CD4-positive, CD25-positive, alpha-beta regulatory T cell (primary cell): ENCODE measurements at regions not wholly inside any gene's neighbourhood (a gene's known extent, or its start where the extent isn't known, plus 50 kb on each side); places are given as distances from the start of the nearest gene placed in this dataset.

ENCODE experiments used
- ATAC-seq, 2 donors: fragments of 150-1000 bp; cut with Tn5 transposase; one replicate each; pipeline ENCODE4 v1.10.0; 2021; ENCODE audit warnings: low read depth in 2 of 2, moderate number of reproducible peaks in 2 of 2, moderate library complexity in 1 of 2
- DNase-seq, 3 donors: peaks; one replicate each; pipeline versions ENCODE4 v3.0.0 to v3.0.0-alpha.2; 2012 to 2022; ENCODE audit warnings: mixed read lengths in 1 of 3
- H3K27ac ChIP-seq: one replicate; pipeline ENCODE4 v1.7.0; 2013; ENCODE audit warnings: mild to moderate bottlenecking, low read length; ENCODE audit not compliant: insufficient read depth, poor library complexity, severe bottlenecking
- H3K27me3 ChIP-seq: one replicate; pipeline ENCODE4 v1.7.0; 2013; ENCODE audit warnings: low read length; ENCODE audit not compliant: control insufficient read depth, insufficient read depth
- H3K36me3 ChIP-seq: one replicate; pipeline ENCODE4 v1.7.0; 2013; ENCODE audit warnings: mild to moderate bottlenecking, low read length, moderate library complexity; ENCODE audit not compliant: control insufficient read depth, insufficient read depth
- H3K4me1 ChIP-seq: 2 replicates; pipeline ENCODE4 v1.7.0; 2013; ENCODE audit warnings: mild to moderate bottlenecking, low read length; ENCODE audit not compliant: insufficient read depth, control insufficient read depth, poor library complexity, severe bottlenecking
- H3K4me3 ChIP-seq: one replicate; pipeline ENCODE4 v1.7.0; 2013; ENCODE audit warnings: low read depth, mild to moderate bottlenecking, low read length, moderate library complexity
- H3K9me3 ChIP-seq, 2 experiments: 1 replicate in 1 of 2; 2 replicates in 1 of 2; pipeline ENCODE4 v1.7.0; 2013; ENCODE audit warnings: low read length in 2 of 2, mild to moderate bottlenecking in 1 of 2, moderate library complexity in 1 of 2; ENCODE audit not compliant: control insufficient read depth in 2 of 2
- H3K27ac Mint-ChIP-seq, 3 donors: one replicate each; pipeline ENCODE4 v1.8.0; 2020 to 2022; ENCODE audit warnings: mild to moderate bottlenecking in 3 of 3, mixed read lengths in 3 of 3, moderate library complexity in 2 of 3
- H3K27me3 Mint-ChIP-seq: one replicate; pipeline ENCODE4 v1.8.0; 2022; ENCODE audit warnings: mild to moderate bottlenecking, mixed read lengths
- H3K36me3 Mint-ChIP-seq: one replicate; pipeline ENCODE4 v1.8.0; 2020; ENCODE audit warnings: mixed read lengths
- H3K4me1 Mint-ChIP-seq, 4 donors: one replicate each; pipeline ENCODE4 v1.8.0; 2020 to 2022; ENCODE audit warnings: mixed read lengths in 4 of 4, mild to moderate bottlenecking in 1 of 4
- H3K4me3 Mint-ChIP-seq, 4 donors: one replicate each; pipeline ENCODE4 v1.8.0; 2020 to 2022; ENCODE audit warnings: mild to moderate bottlenecking in 4 of 4, mixed read lengths in 4 of 4, moderate library complexity in 3 of 4
- H3K9me3 Mint-ChIP-seq, 7 donors: one replicate each; pipeline ENCODE4 v1.8.0; 2020 to 2022; ENCODE audit warnings: mixed read lengths in 7 of 7, mild to moderate bottlenecking in 3 of 7, moderate library complexity in 2 of 7

DNA sequence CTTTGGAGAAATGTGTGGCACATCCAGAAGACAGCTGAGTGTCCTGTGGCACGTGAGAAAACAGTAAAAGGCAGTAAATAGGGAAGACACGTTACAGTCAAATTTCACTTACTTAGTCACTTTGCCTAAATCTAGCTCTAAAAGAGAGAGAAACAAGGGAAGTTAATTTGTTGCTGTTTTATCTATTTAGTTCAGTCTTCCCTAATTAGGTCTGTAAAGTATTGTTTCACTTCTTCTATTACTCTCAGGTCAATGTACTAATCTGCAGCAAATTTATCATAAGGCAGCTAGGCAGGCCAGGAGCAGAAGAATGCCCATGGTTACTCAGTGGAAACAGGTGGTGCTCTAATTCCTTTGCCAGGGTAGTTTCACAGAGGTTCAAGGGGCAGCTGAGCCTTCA lies 124.3 kb upstream of the CNR1 start:
- H3K9me3 Mint-ChIP-seq: peaks cover 0 to 11% (median 8%) of the 10 kb centered on the region in 7 donors

DNA sequence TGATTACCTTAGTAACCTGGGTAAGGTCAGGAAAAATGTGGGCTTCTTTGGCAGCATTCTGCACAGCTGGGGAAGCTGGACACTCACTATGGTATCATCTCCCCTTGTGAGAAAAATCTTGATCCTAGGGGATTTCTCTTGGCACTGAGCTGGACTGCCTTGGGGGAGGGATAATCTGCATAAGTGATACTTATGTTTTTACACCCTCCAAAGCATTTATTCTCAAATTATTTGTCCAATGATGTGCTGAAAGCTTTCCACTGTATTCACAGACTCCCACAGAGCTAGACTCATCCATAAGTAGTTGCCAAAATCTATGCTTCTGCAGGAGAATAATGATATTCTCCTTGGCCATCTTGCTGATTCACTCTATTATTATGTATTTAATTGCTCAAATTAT lies 121.5 kb upstream of the CNR1 start:
- Histone ChIP-seq H3K27me3 (no peaks in the 10 kb centered on the region), H3K4me1 (no peaks in the 10 kb centered on the region), H3K36me3 (no peaks in the 10 kb centered on the region), H3K9me3 (peaks cover 0 to 7% of the 10 kb centered on the region in 2 experiments), H3K27ac (no peak overlapping the region), H3K4me3 (no peak overlapping the region)
- ATAC-seq: no peak
- H3K36me3 Mint-ChIP-seq: no peaks in the 10 kb centered on the region
- H3K27me3 Mint-ChIP-seq: peaks cover 14% of the 10 kb centered on the region
- peaks cover 0 to 13% (median 7%) of the 10 kb centered on the region in 7 donors for H3K9me3 Mint-ChIP-seq
- no peak for DNase-seq
- no peak overlapping the region for H3K4me3 Mint-ChIP-seq
- H3K4me1 Mint-ChIP-seq: no peaks in the 10 kb centered on the region
- H3K27ac Mint-ChIP-seq: no peak overlapping the region

More for the DNA sequence above, 124.3 kb upstream of the CNR1 start:
- Histone ChIP-seq H3K9me3 (peaks cover 0 to 7% of the 10 kb centered on the region in 2 experiments), H3K4me1 (no peaks in the 10 kb centered on the region), H3K27me3 (no peaks in the 10 kb centered on the region), H3K27ac (no peak overlapping the region), H3K36me3 (no peaks in the 10 kb centered on the region), H3K4me3 (no peak overlapping the region)
- Mint-ChIP-seq H3K27me3 (peaks cover 16% of the 10 kb centered on the region), H3K36me3 (no peaks in the 10 kb centered on the region), H3K4me1 (no peaks in the 10 kb centered on the region), H3K27ac (no peak overlapping the region), H3K4me3 (no peak overlapping the region)
- no peak for DNase-seq
- ATAC-seq: no peak

DNA sequence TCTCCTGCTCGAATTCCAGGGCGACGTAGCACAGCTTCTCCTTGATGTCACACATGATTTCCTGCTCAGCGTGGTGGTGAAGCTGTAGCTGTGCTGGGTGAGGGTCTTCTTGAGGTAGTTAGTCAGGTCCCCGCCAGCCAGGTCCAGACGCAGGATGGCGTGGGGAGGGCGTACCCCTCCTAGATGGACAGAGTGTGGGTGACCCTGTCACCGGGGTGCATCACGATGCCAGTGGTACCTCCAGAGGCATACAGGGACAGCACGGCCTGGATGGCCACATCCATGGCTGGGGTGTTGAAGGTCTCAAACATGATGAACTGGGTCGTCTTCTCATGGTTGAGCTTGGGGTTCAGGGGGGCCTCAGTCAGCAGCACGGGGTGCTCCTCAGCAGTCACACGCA lies 110.2 kb upstream of the CNR1 start:
- ATAC-seq (no peak), DNase-seq (no peak)
- Histone ChIP-seq H3K27me3 (no peaks in the 10 kb centered on the region), H3K36me3 (no peaks in the 10 kb centered on the region), H3K4me1 (no peaks in the 10 kb centered on the region), H3K27ac (no peak overlapping the region), H3K4me3 (no peak overlapping the region), H3K9me3 (no peaks in the 10 kb centered on the region)
- H3K4me1 Mint-ChIP-seq: no peaks in the 10 kb centered on the region
- H3K27me3 Mint-ChIP-seq: peaks cover 1% of the 10 kb centered on the region
- peaks cover 0 to 2% (median 0%) of the 10 kb centered on the region in 7 donors for H3K9me3 Mint-ChIP-seq
- H3K4me3 Mint-ChIP-seq: no peak overlapping the region
- no peak overlapping the region for H3K27ac Mint-ChIP-seq
- no peaks in the 10 kb centered on the region for H3K36me3 Mint-ChIP-seq

DNA sequence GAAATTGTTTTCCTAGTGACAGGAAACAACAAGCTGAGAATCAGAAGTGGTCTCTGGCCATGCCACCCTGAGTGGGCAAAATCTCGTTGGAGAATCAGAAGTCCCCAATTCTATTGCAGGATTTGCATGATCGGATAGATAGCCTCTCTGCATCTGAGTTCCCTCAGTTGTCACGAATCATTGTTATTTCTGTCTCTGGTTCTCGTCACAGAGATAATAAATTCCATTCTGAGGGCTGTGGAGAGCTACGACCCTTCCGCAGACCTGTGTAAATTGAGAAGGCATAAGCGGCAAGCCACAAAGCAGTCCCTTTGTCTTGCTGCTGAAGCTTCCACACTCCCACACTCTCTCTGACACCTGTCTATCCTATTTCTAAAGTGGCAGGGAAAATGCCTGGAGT lies 102.4 kb upstream of the CNR1 start:
- Histone ChIP-seq H3K4me3 (no peak overlapping the region), H3K27me3 (no peaks in the 10 kb centered on the region), H3K4me1 (no peaks in the 10 kb centered on the region), H3K36me3 (no peaks in the 10 kb centered on the region), H3K9me3 (no peaks in the 10 kb centered on the region), H3K27ac (no peak overlapping the region)
- peaks cover 0 to 2% (median 0%) of the 10 kb centered on the region in 7 donors for H3K9me3 Mint-ChIP-seq
- no peak overlapping the region for H3K27ac Mint-ChIP-seq
- ATAC-seq (no peak), DNase-seq (no peak)
- H3K36me3 Mint-ChIP-seq: no peaks in the 10 kb centered on the region
- H3K4me3 Mint-ChIP-seq: no peak overlapping the region
- no peaks in the 10 kb centered on the region for H3K4me1 Mint-ChIP-seq
- H3K27me3 Mint-ChIP-seq: no peaks in the 10 kb centered on the region

DNA sequence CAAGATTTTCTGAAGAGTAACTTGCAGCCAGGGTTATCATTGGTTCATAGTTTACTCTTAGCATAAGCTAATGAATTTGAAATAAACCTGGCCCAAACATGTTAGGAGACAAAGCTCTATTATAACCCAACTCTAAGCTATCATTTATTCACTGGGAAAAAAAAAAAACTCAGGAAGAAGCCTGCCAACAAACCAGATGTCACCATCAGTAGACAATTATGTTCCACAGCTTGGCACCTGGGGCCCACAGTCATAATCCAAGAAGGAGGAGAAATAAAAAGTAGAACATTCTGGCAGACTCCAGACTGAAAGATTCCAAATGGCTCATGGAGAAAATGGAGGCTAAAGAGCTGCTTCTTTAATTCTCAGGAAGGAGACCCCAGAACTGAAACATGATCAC lies 100.0 kb upstream of the CNR1 start:
- Histone ChIP-seq H3K4me1 (no peaks in the 10 kb centered on the region), H3K36me3 (no peaks in the 10 kb centered on the region), H3K9me3 (no peaks in the 10 kb centered on the region), H3K27me3 (no peaks in the 10 kb centered on the region), H3K4me3 (no peak overlapping the region), H3K27ac (no peak overlapping the region)
- Mint-ChIP-seq H3K9me3 (peaks cover 0 to 4% (median 0%) of the 10 kb centered on the region in 7 donors), H3K4me3 (no peak overlapping the region), H3K27me3 (no peaks in the 10 kb centered on the region), H3K4me1 (no peaks in the 10 kb centered on the region), H3K27ac (no peak overlapping the region), H3K36me3 (no peaks in the 10 kb centered on the region)
- no peak for ATAC-seq
- DNase-seq: no peak

DNA sequence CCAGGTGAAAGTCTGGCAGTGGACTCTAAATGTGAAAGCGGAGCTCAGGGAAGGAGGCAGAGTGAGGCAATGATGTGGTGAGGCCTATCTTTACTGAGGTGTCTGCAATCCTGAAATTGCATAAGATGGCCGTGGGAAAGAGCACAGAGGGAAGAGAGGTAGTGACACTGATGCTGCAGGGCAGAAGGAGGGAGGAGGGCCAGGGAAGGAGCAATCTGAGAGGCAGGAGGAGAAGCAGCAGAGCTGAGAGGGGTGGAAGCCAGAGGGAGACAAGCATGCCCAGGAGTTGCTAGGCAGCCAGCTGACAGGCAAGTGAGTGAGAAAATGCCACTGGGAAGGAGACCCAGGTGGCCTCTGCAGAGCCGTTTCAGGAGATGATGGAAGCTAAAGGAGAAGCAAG lies 97.4 kb upstream of the CNR1 start:
- H3K4me3 Mint-ChIP-seq: no peak overlapping the region
- H3K27me3 Mint-ChIP-seq: peaks cover 6% of the 10 kb centered on the region
- H3K4me1 ChIP-seq: no peaks in the 10 kb centered on the region
- no peak for ATAC-seq
- DNase-seq: no peak
- no peaks in the 10 kb centered on the region for H3K36me3 ChIP-seq
- H3K9me3 Mint-ChIP-seq: peaks cover 0 to 2% (median 0%) of the 10 kb centered on the region in 7 donors
- no peaks in the 10 kb centered on the region for H3K27me3 ChIP-seq
- no peak overlapping the region for H3K4me3 ChIP-seq
- no peaks in the 10 kb centered on the region for H3K4me1 Mint-ChIP-seq
- no peak overlapping the region for H3K27ac Mint-ChIP-seq
- no peaks in the 10 kb centered on the region for H3K9me3 ChIP-seq
- H3K36me3 Mint-ChIP-seq: no peaks in the 10 kb centered on the region
- no peak overlapping the region for H3K27ac ChIP-seq

DNA sequence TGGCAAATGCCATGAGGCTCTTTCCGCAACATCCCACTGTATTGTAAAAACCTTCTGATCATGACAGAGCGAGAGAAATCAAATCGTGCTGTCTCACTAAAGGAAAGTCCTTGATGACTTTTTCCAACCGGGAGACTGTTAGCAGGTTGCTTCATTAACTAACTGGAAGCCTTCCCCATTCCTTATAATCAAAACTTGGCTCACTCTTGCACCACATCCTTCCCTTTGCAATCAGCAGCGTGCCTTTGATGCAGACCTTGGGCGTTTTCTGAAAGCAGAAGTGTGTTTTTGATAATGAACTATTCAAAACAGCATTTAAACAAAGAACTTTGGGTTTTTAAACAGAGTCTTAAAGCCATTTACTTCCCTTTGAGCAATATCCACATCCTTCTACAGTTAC lies 96.2 kb upstream of the CNR1 start:
- no peaks in the 10 kb centered on the region for H3K36me3 Mint-ChIP-seq
- peaks cover 6% of the 10 kb centered on the region for H3K27me3 Mint-ChIP-seq
- Histone ChIP-seq H3K27me3 (no peaks in the 10 kb centered on the region), H3K27ac (no peak overlapping the region), H3K9me3 (no peaks in the 10 kb centered on the region), H3K36me3 (no peaks in the 10 kb centered on the region), H3K4me3 (no peak overlapping the region), H3K4me1 (no peaks in the 10 kb centered on the region)
- no peak for ATAC-seq
- DNase-seq: no peak
- H3K27ac Mint-ChIP-seq: no peak overlapping the region
- peaks cover 0 to 4% (median 0%) of the 10 kb centered on the region in 7 donors for H3K9me3 Mint-ChIP-seq
- no peak overlapping the region for H3K4me3 Mint-ChIP-seq
- no peaks in the 10 kb centered on the region for H3K4me1 Mint-ChIP-seq

DNA sequence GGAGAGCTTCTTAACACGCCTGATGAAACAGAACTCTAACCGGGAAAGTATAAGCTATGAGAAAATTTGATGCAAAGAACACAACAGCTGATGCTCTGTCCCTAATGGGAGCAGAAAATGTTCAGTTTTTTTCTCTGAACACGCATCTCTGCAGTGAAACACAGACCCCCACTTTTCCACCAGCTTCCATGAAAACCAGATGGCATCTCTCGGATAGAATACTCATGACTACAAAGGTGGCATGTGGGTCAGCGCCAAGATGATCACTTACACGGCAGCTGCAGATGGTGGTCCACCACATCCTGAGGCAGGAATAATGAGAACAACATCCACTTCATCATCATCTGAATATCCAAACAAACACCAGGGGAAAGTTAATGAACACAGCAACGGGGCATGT lies 85.2 kb upstream of the CNR1 start:
- Mint-ChIP-seq H3K36me3 (no peaks in the 10 kb centered on the region), H3K9me3 (peaks cover 0 to 15% (median 0%) of the 10 kb centered on the region in 7 donors), H3K4me3 (no peak overlapping the region), H3K27me3 (no peaks in the 10 kb centered on the region), H3K4me1 (no peaks in the 10 kb centered on the region), H3K27ac (no peak overlapping the region)
- no peak for ATAC-seq
- DNase-seq: no peak
- Histone ChIP-seq H3K4me3 (no peak overlapping the region), H3K36me3 (no peaks in the 10 kb centered on the region), H3K9me3 (no peaks in the 10 kb centered on the region), H3K27me3 (peaks cover 1% of the 10 kb centered on the region), H3K4me1 (no peaks in the 10 kb centered on the region), H3K27ac (no peak overlapping the region)
